ENCODE measurements at regions not wholly inside any gene's neighbourhood (a gene's known extent, or its start where the extent isn't known, plus 50 kb on each side); places are given as distances from the start of the nearest gene placed in this dataset.
A peak's percentile ranks its signal among the peaks of the same experiment; 100 is the strongest.

DNA sequence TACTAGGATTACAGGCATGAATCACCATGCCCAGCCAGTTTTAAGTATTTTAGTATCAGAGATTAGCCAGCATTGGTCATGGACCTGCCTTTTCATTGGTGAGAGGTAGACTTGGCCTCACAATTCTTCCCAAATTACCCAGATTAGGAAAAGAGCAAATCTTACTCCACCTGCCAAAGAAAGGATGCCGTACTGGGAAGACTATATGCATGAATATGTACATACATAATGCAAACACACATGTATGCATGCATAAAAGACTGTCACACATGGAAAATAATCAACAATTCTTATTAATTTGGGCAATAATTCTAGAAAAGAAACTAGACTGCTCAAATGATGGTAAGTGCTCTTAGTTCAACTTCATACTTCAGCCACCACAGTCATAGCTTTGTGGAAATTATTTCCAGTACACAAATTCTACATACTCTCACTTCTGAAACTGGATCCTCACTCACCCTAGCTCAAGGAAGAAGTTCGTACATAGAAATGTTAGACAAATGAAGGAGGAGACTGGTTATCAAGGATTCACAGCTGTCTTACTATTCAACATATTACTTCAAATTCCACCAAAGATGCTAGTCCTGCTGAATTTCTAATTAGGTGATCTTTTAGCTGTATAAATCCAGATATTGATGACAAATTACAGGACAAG, 73.7 kb downstream of the MINAR2 start:
- Mint-ChIP-seq H3K9me3 (peaks cover 8 to 23% (median 15%) of the 10 kb centered on the region in 6 donors), H3K36me3 (no peaks in the 10 kb centered on the region), H3K27ac (no peak overlapping the region), H3K4me3 (no peak overlapping the region), H3K27me3 (ENCODE audit: low read depth in 3 of 3) (peaks cover 0 to 4% (median 0%) of the 10 kb centered on the region in 3 donors), H3K4me1 (no peaks in the 10 kb centered on the region)
- no peak for DNase-seq

DNA sequence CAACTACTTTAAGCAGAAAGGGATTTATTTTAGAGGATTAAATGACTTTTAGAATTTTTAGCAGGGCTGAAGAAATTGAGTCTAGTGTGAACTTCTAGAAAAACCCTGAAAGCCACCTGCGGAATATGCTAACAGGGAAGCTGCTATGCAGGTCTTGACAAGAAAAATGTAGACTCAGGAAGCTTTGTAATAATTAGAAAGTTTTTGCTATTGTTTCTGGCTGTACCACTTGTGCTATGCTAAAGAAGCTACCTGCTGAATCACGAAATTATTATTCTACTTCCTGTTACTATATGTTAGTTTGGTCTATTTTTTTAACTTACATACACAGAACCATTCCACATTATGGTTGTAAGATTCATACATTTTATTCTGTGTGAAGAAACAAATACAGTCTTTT, 74.0 kb upstream of the CHSY3 start:
- no peak overlapping the region for H3K4me3 Mint-ChIP-seq
- no peaks in the 10 kb centered on the region for H3K27me3 Mint-ChIP-seq (ENCODE audit: low read depth in 3 of 3)
- no peak for DNase-seq
- no peaks in the 10 kb centered on the region for H3K4me1 Mint-ChIP-seq
- peaks cover 0 to 8% (median 4%) of the 10 kb centered on the region in 6 donors for H3K9me3 Mint-ChIP-seq
- H3K36me3 Mint-ChIP-seq: no peaks in the 10 kb centered on the region
- H3K27ac Mint-ChIP-seq: no peak overlapping the region

DNA sequence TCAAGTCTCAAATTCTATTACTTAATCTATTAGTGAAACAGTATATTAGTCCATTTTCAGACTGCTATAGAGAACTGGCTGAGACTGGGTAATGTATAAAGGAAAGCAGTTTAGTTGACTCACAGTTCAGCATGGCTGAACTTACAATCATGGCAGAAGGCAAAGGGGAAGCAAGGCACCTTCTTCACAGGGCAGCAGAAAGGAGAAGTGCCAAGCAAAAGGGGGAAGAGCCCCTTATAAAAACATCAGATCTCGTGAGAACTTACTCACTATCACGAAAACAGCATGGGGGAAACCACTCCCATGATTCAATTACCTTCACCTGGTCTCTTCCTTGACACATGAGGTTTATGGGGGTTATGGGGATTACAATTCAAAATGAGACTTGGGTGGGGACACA, 67.9 kb upstream of the CHSY3 start:
- no peak for DNase-seq
- no peak overlapping the region for H3K4me3 Mint-ChIP-seq
- no peaks in the 10 kb centered on the region for H3K27me3 Mint-ChIP-seq (ENCODE audit: low read depth in 3 of 3)
- H3K9me3 Mint-ChIP-seq: peaks cover 0 to 8% (median 0%) of the 10 kb centered on the region in 6 donors
- H3K27ac Mint-ChIP-seq: no peak overlapping the region
- no peaks in the 10 kb centered on the region for H3K36me3 Mint-ChIP-seq
- no peaks in the 10 kb centered on the region for H3K4me1 Mint-ChIP-seq

DNA sequence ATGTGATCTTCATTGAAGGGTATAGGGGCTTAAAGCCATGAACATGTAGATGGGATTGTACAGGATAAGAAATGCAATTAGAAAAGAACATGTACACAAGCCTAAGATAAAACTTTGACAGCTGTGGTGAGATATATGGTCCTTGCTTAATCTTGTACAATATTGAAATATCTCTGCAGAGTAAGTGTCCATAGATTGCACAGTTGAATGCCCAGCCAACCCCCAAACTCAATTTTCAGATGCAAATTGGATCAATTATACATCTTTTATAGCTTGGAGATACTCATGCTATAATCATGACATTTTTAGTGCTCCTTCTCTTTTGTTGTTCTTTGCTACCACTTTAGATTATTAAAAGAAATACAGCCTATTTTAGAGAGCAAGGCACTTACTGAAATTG, 59.5 kb upstream of the CHSY3 start:
- no peak overlapping the region for H3K27ac Mint-ChIP-seq
- H3K9me3 Mint-ChIP-seq: peaks cover 0 to 5% (median 0%) of the 10 kb centered on the region in 6 donors
- DNase-seq: no peak
- no peaks in the 10 kb centered on the region for H3K36me3 Mint-ChIP-seq
- no peaks in the 10 kb centered on the region for H3K27me3 Mint-ChIP-seq (ENCODE audit: low read depth in 3 of 3)
- H3K4me1 Mint-ChIP-seq: no peaks in the 10 kb centered on the region
- H3K4me3 Mint-ChIP-seq: no peak overlapping the region

DNA sequence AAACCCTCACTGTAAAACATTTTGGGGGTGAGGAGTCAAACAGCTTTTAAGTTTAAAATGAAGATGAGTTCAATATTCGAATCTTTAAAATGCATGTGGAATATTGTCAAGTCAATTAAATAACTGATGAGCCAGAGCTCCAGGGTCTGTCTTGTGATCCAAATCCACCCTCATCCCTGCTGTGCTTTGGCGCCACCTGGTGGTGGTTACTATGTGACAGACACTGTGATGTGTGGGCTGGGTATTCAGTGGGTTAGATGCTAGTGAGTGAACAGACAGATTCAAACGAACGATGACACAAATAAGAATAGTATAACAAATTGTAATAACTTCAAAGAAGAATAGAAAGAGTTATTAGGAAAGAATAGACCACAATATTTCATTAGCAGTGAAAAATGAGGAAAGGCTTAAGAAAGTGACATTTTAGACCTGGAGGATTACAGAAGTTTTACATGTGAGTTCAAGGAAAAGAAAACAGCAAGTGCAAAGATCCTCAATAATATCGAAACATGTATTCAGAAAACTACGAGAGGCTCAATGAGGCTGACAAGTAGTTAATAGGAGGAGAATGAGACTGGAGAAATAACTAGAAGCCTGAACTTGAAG, 51.4 kb upstream of the CHSY3 start:
- H3K27me3 Mint-ChIP-seq (ENCODE audit: low read depth in 3 of 3): no peaks in the 10 kb centered on the region
- H3K4me1 Mint-ChIP-seq: no peaks in the 10 kb centered on the region
- H3K4me3 Mint-ChIP-seq: no peak overlapping the region
- no peak overlapping the region for H3K27ac Mint-ChIP-seq
- no peaks in the 10 kb centered on the region for H3K36me3 Mint-ChIP-seq
- peaks cover 0 to under 1% (median 0%) of the 10 kb centered on the region in 6 donors for H3K9me3 Mint-ChIP-seq
- peak; percentile 7 to 28 (median 22) for DNase-seq

DNA sequence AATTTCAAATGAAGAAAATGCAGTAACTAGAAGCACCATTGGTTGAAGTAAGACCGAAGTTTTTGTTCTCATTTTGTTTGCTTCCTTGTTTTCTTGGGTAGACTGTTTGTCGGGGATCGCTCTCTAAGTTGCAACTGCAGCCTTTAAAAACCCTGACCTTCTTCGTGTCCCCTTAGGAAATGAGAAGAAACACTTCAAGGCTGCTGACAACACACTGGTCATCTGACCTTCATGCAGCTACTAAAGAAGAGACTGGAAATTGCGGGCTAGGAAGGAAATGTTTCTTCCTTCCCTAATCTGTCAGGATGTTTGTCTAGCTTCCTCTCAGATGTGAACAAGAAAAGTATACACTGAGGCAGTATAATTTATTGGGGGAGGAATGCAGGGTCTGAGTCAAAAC, 50.7 kb upstream of the CHSY3 start:
- no peaks in the 10 kb centered on the region for H3K36me3 Mint-ChIP-seq
- H3K27ac Mint-ChIP-seq: no peak overlapping the region
- DNase-seq: no peak
- no peaks in the 10 kb centered on the region for H3K9me3 Mint-ChIP-seq
- no peaks in the 10 kb centered on the region for H3K4me1 Mint-ChIP-seq
- no peak overlapping the region for H3K4me3 Mint-ChIP-seq
- peaks cover 0 to 1% (median 0%) of the 10 kb centered on the region in 3 donors for H3K27me3 Mint-ChIP-seq (ENCODE audit: low read depth in 3 of 3)

All from immature natural killer cell (primary cell).